ENCODE measurements at regions not wholly inside any gene's neighbourhood (a gene's known extent, or its start where the extent isn't known, plus 50 kb on each side); places are given as distances from the start of the nearest gene placed in this dataset.

DNA sequence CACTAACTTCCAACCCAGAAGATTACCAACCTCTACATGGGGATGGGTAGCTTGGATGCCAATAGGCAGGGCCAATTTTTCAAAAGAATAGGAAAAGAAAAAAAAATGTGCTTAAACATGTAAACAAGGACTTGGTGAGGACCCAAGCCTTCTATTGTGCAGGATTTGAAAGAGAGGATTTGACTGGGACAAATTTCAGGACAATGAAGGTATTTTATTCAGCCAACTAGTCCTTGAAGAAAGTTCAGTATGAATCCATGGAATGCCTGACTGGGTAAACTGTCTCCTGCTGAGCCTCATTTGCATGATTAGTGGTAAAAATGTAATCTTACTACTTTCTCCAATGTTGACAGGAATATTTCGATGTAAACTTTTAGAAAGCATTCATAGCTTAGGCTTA lies 192.5 kb upstream of the RORB start:
- DNase-seq (ENCODE audit: low read depth in 2 of 3, low spot score in 1 of 3), result no peak

DNA sequence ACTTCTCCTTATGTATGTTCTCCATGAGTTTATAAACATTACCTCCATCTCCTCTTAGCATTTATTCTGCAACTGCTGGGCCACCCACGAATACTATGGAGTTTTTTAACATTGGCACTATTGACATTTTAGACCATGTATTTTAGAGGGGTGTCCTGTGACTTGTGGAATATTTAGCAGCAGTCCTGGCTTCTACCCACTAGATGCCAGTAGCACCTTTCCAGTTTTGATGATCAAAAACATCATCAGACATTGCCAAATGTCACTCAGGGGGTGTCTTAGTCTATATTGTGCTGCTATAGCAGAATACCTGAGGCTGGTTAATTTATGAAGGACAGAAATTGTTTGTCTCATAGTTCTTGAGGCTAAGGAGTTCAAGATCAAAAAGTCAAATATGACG lies 187.5 kb upstream of the RORB start:
- no peak for DNase-seq (ENCODE audit: low read depth in 2 of 3, low spot score in 1 of 3)

DNA sequence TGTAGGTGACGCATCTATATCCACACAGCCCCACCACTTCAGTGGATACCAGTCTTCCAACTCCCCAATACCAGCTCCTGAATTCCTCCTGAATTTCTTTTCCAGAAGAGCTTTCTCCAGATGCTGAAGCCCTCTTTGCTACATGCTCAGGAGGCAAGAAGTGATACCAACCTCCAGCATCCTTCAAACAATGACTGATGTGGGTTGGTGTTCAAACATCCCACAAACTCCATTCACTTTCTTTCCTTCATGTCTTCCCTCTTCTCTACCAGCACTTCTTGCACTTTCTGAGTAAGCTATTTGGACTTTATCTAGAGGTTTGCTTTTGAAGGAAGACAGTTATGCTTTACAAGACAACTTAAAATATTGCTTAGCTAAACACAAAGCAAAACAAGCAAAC lies 179.9 kb upstream of the RORB start:
- no peak for DNase-seq (ENCODE audit: low read depth in 2 of 3, low spot score in 1 of 3)

DNA sequence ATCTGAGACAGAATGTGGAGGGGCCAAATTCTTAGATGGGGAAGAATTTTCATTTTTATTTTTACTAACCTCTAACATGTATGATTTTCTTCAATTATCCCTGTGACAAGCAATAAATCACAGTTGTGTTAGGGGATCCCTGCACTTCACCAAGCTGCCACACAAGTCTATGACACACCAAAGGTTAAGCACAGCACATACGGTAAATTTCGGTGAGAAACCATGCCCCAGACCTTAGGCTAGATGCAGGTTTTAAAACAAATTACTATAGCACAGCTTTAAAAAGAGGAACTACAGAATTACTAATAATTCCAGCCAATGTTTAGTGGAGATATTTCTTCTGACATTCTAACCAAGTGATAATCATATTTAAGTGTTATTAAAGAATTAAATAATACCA lies 175.7 kb upstream of the RORB start:
- no peak for DNase-seq (ENCODE audit: low read depth in 2 of 3, low spot score in 1 of 3)

DNA sequence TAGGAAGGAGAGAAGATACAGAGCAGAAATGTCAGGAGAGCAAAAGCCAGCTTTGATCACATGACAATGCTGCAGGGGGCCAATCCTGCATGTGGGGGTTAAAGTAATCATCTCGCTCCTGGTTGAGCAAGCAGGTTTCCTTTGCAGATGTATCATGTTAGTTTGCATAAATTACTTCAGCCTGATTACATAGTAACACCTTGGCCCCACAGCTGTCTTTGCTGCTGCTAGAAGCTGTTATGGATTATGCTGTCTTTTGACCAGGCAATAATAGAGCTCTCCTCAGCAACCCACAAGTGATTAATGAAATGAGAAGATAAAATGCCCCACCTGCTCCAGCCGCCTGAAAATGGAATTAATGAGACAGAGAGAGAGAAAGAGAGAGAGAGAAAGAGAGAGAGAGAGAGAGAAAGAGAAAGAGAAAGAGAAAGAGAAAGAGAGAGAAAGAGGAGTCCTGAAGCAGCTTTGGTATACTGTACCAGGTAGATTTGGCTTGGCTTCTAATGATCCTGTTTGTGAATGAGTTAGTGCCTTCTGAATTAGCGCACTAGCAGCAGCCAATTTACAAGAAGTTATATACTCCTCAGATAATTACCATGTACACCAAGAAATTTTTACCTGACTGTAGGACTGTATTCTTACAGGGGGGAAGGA lies 174.3 kb upstream of the RORB start:
- no peak for DNase-seq (ENCODE audit: low read depth in 2 of 3, low spot score in 1 of 3)

DNA sequence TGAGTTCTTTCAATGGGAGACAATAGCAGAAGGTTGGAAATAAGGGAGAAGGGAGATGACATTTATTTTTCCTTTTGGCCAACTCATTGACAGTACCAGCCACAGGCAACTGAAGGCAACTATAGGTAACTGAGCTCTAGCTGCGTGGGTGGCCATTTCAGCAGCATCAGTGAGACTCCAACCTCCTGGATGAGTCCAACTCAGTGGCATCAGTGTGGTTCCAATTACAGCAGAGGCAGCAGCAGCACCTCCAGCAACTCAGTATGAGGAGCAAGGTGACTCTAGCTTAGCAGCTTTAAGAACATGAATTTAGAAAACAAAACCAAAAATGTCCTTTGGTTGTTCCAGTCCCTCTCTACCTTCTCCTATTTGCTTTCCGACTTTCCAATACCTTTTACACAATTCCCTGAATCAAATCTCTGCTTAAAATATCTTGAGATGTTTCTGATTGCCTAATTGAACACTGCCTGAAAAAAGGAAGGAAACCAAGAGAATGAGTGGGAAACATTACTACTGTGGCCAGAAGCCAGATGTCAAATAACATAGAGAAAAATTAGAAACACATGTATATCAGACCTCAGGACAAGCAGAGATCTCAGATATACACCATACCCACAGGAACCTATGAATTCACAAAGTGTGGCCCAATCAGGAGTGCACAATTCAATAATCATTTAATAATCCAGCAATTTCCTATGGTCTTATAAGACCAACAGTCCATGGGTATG lies 166.5 kb upstream of the RORB start:
- no peak for DNase-seq (ENCODE audit: low read depth in 2 of 3, low spot score in 1 of 3)

DNA sequence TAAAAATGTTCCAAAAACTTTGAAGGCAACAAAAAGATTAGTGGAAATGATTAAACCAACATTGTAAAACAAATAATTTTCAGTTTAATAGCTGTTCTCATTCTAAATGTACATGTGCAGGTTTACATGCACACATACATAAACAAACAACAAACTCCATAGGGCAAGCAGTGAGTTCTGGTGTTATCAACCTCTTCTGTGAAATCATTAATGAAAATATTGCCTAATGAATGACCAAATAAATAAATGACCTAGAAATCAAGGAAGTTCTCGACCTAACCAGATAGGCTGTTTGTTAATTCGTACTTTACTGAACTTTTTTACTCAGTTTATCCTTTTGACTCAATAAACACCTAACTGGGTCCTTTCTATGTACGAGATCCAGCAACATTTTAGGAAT lies 165.5 kb upstream of the RORB start:
- no peak for DNase-seq (ENCODE audit: low read depth in 2 of 3, low spot score in 1 of 3)

DNA sequence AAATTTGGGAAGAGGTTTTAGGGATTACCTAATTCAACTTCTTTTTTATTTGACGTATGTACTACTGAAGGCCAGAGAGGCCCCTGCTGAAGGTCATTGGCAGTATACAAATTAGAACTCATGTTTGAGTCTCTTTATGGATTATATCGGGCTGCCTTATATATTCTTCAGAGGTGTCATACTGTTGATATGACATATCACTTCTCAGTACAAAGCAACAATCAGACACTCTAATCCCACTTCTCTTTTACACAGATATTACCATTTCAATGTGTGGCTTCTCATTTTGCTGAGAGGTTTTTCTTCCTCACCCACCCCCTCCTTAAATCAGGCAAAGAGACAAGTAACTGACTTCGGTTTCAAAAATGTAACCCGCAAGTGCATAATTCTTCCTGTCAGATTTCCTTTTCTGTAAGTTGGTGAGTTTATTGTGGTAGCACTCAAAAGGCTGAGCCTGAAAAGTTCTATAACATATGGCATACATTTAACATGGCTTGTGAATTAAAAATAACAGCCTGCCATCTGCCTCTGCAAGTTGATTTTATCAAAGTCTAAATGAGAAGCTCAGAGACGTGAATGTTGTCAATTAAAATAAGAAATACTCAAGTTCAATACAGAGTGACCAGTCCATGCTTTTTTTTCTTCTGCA lies 163.6 kb upstream of the RORB start:
- no peak for DNase-seq (ENCODE audit: low read depth in 2 of 3, low spot score in 1 of 3)

DNA sequence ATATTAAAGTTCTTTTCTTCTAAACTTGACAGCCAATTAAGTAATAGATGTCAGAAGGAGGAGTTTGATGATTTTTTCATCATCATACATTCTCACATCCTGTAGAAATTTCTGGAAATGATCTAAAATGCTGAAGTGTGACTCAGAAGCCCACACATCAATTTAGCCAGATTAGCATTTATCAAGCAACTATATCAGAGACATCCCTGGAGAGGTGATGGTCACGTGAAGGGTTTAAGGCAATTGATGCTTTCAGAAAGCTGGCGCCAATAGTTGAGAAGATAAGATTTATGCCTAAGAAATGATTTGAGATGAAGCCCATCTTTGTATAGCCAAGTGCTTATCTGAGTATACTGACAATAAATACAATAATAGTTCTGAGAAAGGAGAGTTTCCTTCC lies 162.9 kb upstream of the RORB start:
- no peak for DNase-seq (ENCODE audit: low read depth in 2 of 3, low spot score in 1 of 3)

DNA sequence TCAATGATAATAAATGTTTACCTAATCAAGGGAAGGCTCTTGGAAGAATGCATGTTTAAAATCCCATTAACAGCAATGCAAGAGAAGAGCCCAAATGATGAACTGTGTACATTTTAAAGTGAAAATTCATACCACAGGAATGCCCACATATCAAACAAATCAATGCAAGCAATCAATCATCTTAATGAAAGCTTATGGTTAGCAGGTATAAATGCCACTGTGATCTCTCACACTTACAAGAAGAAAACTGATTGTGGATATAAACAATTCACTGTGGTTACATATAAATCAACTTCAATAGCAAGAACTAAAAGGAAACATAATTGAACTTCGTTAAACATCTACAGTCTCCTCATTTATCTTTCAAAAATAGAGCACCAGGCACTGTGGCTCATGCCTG lies 161.0 kb upstream of the RORB start:
- no peak for DNase-seq (ENCODE audit: low read depth in 2 of 3, low spot score in 1 of 3)

DNA sequence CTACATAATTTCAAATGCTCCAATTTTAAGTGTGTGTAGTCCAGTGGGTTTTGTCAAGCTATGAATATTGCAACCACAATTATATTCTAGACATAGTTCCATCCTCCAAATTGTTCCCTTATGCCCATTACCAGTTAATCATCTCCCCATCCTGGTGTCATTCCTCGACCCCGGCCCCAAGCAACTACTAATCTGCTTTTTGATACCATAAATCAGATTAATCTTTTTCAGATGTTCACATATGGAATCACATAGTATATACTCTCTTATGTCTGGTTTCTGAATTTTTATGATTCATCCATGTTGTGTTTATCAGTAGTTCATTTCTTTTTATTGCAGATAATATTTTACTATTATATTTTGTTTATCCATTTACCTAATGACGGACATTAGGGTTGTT lies 148.4 kb upstream of the RORB start:
- DNase-seq (ENCODE audit: low read depth in 2 of 3, low spot score in 1 of 3), result no peak

DNA sequence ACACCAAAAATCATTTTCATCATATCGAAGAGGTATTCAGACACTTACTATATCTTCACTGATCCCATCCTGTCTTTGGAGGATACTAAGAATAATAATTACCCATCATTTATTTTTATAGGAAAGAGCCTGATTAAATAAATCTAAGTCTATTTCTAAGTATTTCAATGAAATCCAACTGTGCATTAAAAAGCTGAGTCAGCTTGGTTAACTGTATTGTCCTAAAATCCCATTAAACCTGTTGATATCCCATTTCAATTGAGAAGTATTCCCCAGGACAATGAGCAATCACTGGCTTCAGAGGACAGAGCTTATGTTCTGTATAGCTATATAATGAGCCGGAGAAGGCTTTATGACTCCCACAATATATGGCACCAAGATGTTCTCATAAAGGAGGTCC lies 142.0 kb upstream of the RORB start:
- DNase-seq (ENCODE audit: low read depth in 2 of 3, low spot score in 1 of 3), result no peak

DNA sequence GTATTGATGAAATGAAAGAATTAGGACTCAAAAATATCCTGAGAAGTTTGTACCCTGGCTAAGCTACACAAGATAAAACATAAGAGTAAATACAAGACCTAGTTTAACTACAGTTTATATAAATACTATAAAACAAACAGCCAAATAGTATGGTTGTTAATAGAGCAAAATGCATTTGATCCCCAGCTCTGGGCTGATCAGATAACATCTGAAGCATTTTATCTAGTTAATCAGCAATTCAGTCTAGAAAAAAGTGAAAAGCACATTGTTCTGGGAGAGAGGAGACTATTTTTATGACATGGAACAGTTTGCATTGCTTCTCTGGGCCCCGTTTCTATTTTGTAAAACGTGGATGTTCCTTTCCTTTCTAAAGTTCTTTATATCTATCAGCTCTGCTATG lies 139.6 kb upstream of the RORB start:
- DNase-seq (ENCODE audit: low read depth in 2 of 3, low spot score in 1 of 3), result no peak

DNA sequence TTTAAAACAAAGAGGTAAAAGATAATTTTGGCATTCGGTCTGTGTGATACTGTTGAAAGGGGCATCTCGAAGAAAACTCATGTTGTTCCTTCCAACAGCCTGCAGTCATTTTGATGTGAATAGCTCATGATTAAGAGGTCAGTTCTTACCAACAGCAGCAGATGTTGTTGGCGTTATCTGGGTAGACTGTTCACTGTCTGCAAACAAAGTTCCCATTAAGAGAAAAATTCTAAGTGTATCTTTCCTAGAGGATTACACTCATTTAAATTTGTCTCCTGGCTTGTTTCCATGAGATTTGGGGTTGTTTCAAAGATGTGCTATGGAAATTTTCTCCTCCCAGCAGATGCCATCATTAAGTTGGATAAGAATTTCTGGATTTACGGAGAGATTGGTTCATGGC lies 138.2 kb upstream of the RORB start:
- no peak for DNase-seq (ENCODE audit: low read depth in 2 of 3, low spot score in 1 of 3)

DNA sequence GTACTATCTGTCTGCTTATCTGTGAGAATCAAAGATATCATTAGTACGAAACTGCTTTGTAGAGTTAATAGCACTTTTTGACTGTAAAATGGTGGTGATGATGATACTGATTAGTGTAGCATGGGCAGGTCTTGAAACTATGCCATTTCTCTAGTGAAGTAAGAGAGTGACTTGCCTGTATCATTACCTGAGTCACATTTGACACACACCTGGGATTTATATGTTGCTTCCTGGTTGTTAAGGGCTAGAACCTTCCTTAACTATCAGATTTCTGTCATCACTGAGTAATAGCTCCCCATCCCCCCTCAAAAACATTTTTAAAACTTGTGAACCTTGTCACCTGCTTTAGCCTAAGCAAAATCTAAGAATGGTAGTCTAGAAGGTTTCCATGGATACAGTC lies 135.6 kb upstream of the RORB start:
- no peak for DNase-seq (ENCODE audit: low read depth in 2 of 3, low spot score in 1 of 3)

DNA sequence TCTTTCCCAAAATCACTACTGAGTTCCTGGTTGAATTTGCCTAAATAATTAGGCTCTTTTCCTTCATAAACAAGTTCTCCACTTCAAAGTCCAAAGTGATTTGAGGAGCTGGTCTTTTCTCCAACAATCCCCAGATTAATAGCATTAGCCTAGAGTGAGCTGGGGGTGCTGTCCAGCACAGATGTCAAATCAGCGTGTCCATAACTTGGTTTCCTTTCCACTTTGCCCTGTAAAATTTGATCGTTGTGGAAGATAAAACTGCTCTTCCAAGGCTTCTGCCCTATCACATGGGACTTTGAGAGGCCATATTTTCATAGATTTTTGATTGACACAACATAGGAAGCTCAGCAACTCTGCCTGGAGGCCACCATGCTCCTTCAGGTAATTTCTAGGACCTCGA lies 134.7 kb upstream of the RORB start:
- DNase-seq (ENCODE audit: low read depth in 2 of 3, low spot score in 1 of 3), result no peak

DNA sequence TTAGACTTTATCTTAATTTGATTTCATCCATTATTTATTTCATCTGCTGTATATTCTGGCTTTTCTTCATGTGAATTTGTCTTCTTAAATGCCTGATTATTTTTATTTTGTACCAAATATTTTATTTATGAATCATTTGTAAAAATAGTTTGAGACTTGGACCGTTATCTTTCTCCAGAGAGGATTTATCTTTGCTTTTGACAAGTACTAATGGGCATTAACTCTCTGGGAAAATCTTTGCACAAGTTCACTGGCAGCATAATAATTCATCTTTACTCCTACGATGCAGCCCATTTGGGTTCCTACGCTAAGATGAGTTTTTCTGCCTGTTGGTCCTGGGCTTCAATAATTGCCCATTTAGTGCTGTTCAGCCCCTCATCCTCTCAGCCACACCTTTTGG lies 131.0 kb upstream of the RORB start:
- no peak for DNase-seq (ENCODE audit: low read depth in 2 of 3, low spot score in 1 of 3)

DNA sequence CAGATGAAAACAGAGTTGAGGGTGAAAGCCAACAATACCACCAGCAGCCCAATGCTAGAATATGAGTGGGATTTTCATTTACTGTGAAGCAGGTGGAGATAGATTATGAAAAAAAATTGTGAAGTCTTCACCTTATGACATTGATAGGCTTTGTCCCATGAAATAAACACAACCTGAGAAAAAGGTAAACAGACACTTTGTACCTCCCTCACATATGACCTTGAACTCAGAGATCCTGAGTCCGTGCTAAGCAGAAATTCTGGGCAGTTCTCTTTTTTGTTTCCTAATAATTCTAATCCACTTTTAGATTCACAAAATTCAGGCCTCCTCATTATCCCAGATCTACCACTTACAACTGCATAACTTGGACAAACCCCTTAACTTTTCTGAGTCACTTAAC lies 127.3 kb upstream of the RORB start:
- no peak for DNase-seq (ENCODE audit: low read depth in 2 of 3, low spot score in 1 of 3)

DNA sequence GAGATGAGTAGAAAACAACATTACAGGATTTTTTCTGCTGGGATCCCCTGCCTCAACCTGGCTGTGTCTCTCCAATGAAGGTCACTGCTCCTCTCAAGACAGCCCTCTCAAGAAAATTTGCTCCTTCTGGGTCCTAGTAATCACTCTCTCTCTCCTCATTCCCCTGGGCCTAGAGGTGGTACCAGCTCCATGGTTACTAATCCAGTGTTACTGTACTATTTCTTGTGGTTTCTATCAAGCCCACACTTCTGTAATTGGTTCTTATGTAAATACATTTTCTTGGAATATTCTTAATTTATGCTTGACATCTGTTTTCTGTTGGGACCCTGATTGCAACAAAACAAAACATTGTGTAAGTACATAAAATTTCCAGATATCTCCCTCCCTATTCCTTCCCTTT lies 123.8 kb upstream of the RORB start:
- no peak for DNase-seq (ENCODE audit: low read depth in 2 of 3, low spot score in 1 of 3)

DNA sequence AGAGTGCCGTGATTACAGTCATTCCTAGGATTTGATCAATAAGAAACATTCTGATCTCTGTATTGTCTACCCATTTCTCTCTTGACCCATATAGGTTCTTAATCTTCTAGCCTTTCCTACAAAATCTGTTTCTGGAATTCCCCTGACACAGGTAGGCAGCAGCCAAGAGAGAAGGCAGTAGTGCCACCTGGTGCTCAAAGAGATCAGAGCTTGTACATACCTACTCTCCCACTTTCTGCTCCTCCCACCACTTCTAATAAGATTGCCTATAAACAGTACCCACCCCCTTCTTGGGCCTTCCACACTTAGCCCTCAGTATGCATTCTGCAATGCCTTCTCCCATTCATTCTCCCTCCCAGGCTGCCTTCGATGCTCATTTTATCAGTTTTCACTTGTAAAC lies 117.4 kb upstream of the RORB start:
- DNase-seq (ENCODE audit: low read depth in 2 of 3, low spot score in 1 of 3), result no peak

DNA sequence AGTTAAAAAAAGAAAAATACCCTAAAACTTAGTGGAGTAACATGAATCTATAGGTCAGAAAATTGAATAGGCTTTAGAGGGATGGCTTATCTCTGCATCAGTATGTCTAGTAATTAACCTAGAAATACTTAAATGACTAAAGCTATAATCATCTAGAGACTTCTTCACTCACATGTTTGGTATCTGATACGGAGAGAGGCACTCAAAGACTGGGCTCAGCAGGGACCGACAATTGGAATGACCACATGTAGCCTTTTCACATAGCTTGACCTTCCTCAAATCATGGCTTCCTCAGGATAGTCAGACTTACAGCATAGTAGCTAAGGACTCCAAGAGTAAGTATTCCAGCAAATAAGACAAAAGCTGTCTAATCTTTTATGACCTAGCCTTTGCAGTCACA lies 105.3 kb upstream of the RORB start:
- no peak for DNase-seq (ENCODE audit: low read depth in 2 of 3, low spot score in 1 of 3)

DNA sequence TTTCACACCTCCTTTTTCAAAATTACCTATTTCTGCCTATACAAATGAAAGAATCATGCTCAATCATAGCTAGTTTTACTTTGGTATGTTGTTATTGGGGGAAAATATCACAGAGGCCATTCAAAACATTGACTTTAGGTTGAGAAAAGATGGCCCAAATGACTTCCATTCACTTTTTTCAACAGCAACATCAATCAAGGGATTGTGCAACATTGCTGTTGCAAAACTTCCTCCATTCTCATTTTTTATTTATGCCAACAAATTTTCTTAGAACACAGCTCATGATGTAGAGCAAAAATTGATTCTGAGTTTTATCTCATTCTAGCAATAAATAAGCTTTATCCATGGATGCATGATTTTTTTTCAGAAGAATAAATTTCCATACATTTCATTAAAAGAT lies 93.6 kb upstream of the RORB start:
- DNase-seq (ENCODE audit: low read depth in 2 of 3, low spot score in 1 of 3), result no peak

DNA sequence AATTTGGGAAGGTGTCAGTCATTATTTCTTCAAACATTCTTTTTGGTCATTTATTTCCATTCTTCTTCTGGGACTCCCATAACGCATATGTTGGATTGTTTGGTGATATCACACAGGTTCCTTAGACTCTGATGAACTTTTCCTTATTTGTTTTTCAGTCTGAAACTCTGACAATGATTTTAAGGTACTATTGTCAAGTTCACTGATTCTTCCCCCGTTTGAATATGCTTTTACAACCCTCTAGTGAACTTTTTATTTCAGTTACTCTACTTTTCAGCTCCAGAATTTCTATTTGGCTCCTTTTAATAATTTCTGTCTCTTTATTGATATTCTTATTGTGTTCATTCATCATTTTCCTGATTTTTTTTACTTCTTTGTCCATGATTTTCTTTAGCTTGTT lies 92.5 kb upstream of the RORB start:
- DNase-seq (ENCODE audit: low read depth in 2 of 3, low spot score in 1 of 3), result no peak
